ENCODE measurements at regions not wholly inside any gene's neighbourhood (a gene's known extent, or its start where the extent isn't known, plus 50 kb on each side); places are given as distances from the start of the nearest gene placed in this dataset.
"Not testable (repeated sequence)": the region's sequence is repeated elsewhere in the genome, so short reads cannot be mapped to it uniquely, and the experiment has no call there.

GRCh38 chr4:171538601-171539100, 274.6 kb upstream of the GALNTL6 start:
- no peak for DNase-seq (ENCODE audit: low read depth)

GRCh38 chr4:171534391-171534790, 278.8 kb upstream of the GALNTL6 start:
- no peak for DNase-seq (ENCODE audit: low read depth)

DNA sequence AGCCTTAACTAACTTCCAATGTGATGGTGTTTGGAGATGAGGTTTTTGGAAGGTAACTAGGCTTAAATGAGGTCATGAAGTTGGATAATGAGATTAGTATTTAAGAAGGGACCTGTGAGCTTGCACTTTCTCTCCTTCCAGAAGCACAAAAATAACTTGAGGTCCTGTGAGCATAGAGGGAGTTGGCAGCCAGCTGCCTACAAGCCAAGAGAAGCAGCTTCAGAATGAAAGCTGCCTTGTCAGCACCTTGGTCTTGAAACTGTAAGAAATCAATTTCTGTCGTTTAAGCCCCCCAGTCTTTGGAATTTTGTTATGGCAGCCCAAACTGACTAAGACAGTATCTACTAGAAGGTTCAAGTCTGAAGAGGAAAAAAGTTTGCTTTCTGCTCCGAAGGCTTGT, 280.2 kb upstream of the GALNTL6 start:
- DNase-seq (ENCODE audit: low read depth), result peak; percentile 1

DNA sequence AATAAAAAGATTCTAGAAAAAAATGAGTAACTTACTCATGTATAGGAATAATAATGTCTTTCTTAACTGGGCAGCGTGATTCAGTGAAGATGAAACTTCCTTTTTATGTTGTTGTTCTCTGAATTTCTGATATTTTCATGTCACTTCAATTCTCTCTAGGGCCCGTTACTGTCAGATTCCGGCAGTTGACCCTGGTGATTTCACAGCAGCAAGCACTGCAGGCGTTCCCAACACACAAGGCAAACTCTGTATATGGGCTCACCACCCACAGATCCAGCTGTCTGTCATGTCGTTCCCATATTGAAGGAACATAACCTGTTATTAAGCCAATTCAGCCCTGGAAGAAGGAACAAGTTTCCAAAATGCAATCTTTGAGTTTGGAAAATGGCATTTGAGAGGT, 288.3 kb upstream of the GALNTL6 start:
- no peak for DNase-seq (ENCODE audit: low read depth)

DNA sequence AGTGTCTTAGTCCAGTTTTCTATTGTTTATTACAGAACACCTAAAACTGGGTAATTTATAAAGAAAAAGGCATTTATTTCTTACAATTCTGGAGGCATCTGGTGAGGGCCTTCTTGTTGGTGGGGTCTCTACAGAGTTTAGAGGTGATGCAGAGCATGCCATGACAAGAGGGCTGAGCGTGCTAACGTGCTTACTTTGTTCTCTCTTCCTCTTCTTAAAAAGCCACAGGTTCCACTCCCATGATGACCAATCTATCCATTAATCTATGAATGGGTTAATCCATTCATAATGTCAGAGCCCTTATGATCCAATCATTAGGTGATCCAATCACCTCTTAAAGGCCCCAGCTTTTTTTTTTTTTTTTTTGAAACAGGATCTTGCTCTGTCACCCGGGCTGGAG, 291.5 kb upstream of the GALNTL6 start:
- DNase-seq (ENCODE audit: low read depth), result no peak

DNA sequence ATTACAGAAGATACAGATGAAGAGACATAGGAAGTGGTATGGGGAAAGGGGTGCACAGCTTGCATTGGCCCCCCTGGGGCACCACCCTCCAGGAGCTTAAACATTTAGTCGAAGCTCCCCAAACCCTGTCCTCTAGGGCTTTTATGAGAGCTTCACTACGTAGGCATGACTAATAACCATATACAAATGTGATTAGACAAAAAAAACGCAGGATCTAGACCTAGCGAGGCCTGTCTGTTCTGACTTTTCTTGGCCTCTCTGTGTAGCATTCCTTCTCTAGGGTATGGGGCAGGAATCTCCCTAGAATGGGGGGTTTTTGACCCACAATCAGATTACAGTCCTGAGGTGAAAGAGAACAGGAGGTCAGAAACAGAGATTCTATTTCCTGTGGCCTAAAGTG, 293.7 kb upstream of the GALNTL6 start:
- no peak for DNase-seq (ENCODE audit: low read depth)

DNA sequence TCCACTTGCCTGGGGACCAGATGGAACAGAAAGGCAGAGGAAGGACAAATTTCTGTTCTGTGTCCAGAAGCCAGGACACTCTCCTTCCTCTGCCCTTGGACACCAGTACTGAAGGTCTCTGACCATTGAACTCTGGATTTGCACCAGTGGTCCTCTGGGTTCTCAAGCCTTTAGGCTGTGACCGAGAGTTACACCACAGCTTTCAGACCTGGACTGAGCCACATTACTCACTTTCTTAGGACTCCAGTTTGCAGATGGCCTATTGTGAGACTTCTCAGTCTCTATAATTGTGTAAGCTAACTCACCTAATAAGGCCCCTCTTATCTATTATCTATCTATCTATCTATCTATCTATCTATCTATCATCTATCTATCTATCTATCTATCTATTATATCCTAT, 295.3 kb upstream of the GALNTL6 start:
- DNase-seq (ENCODE audit: low read depth), result no peak

DNA sequence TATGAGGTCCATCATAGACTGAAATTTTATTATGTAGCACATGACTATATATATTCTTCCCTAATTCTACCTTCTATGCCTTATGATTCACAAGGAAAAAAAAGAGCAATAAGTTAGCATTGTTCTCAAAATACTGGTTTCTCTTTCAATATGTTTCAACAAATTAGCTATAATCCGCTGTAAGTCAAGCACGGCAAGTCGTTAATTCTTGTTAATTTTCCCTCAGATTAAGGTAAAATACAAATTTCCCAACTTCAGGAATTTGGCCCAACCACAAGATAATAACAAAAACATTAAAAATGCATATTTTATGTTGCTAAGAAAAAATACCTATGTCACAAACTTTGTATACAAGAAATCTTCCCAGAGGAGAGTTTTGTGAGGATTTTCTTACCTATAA, 296.5 kb upstream of the GALNTL6 start:
- no peak for DNase-seq (ENCODE audit: low read depth)

DNA sequence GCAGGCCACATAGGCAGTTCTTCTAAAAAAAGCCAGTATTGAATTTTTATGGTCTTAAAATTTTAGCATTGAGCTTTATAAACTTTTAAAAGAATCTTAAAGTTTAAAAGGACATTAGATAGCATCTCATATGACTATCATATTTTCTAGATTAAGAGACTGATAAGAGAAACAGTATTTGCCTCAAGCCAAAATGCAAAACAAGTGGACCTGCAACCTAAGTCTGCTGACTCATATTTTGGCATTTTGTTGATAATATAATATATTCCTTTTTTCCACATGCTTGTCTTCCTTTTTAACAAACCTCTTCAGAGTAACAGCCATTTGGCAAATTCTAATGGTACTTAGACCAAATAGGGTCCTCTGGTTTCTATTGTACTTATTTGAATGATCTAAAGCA, 328.5 kb upstream of the GALNTL6 start:
- no peak for DNase-seq (ENCODE audit: low read depth)

- DNase-seq (ENCODE audit: low read depth), result no peak
Measured at GRCh38 chr4:171478181-171478580, 335.0 kb upstream of the GALNTL6 start.

DNA sequence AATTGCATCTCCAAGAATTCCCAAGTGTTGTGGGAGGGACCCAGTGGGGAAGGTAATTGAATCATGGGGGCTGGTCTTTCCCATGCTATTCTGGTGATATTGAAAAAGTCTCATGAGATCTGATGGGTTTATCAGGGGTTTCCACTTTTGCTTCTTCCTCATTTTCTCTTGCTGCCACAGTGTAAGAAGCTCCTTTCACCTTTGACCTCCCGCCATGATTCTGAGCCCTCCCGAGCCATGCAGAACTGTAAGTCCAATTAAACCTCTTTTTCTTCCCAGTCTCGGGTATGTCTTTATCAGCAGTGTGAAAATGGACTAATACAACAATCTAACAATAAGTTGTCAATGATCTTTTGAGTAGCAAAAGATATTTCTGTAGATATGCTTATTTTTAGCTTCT, 338.1 kb upstream of the GALNTL6 start:
- DNase-seq (ENCODE audit: low read depth), result not testable (repeated sequence)

DNA sequence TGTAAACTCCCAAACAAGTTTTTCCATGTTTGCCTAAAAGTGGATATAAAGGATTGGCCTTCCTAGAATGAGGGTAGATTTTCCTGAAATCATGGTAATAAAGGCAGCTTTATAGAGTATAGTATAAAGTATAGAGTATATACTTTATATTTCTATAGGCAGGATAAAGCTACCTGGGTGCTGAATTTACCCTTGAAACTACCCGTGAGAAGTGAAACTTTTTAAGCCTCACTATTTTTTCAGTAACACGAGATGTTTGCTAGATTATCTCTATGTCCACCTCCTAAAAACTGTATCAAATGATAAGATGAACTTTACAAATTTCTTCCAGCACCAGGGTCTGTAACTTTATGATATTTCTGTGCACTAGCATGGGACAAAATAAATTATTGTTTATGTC, 340.0 kb upstream of the GALNTL6 start:
- DNase-seq (ENCODE audit: low read depth), result no peak

- no peak for DNase-seq (ENCODE audit: low read depth)
Measured at GRCh38 chr4:171472230-171472629, 341.0 kb upstream of the GALNTL6 start.

GRCh38 chr4:171464499-171464898, 348.7 kb upstream of the GALNTL6 start:
- no peak for DNase-seq (ENCODE audit: low read depth)

GRCh38 chr4:171461191-171461590, 352.0 kb upstream of the GALNTL6 start:
- no peak for DNase-seq (ENCODE audit: low read depth)

DNA sequence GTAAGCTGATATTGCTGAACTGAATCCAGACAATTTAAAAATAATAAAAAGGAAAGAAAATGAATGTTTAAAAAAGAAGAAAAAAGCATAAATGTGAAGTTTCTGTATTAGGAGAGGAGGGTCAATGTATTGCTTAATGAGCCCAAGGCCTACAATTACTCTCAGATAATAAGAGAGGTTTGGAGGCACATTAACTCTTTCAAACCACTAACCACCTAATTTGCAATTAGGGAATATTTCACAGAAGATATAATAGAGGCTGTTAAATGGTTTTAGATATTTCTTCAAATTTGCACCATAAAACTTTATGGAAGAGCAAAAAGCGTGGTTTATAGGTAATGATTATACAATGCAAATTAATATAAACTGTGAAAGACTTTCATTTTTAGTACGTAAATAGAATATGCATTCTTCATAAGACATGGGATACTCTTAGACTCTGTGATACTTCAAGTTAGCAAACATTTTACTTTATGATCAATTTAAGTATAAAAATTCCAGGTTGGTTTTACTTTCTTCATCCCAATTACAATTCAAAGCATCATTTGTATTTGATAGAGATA, 364.2 kb upstream of the GALNTL6 start:
- DNase-seq (ENCODE audit: low read depth), result no peak

DNA sequence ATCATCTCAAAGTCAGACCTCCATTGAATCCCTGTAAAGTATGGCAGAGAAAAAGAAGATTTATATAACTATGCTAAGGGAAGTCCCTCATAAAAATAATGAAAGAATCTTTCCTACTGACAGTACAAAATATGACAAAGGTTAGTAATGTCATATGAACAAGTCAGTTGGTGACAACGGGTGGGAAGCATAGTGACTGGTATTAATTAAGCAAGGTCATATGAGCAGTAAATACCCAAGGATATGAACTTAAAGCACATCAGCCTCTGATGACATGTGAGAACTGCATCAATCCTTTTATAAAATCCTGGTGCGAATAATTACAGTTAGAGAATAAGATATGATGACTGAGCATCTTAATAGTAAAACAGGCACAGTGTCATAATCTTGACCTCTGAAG, 364.8 kb upstream of the GALNTL6 start:
- no peak for DNase-seq (ENCODE audit: low read depth)

GRCh38 chr4:171441300-171441941, 371.8 kb upstream of the GALNTL6 start:
- DNase-seq (ENCODE audit: low read depth), result no peak

GRCh38 chr4:171433674-171434073, 379.5 kb upstream of the GALNTL6 start:
- no peak for DNase-seq (ENCODE audit: low read depth)

DNA sequence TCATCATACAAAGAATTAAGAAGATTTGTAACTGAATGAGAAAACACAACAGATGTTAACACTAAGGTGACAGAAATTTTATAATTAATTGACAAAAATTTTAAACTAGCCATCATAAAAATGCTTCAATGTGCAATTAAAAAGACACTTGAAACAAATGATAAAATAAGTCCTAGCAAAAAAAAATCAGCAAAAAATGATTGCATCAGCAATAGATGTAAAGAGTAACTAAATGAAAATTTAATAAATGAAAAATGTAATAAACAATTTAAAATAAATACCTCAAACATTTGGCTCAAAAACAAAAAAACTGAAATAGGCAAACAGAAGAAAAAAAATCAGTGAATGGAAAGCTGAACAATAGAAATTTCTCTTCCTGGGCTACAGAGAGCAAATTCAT, 380.7 kb upstream of the GALNTL6 start:
- DNase-seq (ENCODE audit: low read depth), result no peak

- DNase-seq (ENCODE audit: low read depth), result no peak
Measured at GRCh38 chr4:171430495-171430894, 382.7 kb upstream of the GALNTL6 start.

DNA sequence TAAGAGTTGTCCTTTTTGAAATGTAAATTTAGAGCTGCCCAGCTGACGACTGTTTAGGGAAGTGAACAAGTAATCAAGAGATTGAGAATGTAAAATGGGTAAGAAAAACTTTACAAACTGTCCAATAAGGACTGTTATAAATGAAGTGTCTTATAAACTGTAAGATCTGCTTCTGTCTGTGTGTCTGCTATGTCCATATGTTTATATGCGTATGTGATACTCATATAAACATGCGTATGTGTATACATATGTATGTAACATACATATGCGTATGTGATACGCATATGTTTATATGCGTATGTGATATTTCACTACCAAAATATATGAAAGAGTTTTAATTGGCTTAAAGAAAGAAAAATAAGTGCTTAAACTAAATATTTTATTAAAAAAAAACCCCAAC, 416.0 kb upstream of the GALNTL6 start:
- no peak for DNase-seq (ENCODE audit: low read depth)

DNA sequence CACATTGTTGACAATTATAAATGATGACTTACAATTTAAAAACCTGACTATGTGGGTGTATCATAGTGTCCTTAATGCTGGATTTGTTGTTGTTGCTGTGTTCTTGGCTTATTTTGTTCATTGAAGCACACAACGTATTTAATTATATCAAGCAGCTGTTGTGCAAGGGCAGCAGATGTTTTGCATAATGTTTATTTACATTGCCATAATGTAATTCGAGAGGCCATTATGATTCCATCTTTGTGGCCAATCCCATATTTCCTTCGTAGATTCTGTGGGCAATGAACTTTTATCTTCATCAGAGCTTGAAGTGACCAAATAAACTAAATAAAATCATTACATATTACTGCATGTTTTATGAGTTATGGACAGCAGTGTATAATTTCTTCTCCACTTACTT, 422.6 kb upstream of the GALNTL6 start:
- no peak for DNase-seq (ENCODE audit: low read depth)
